Natural killer cell (primary cell): ENCODE measurements at regions not wholly inside any gene's neighbourhood (a gene's known extent, or its start where the extent isn't known, plus 50 kb on each side); places are given as distances from the start of the nearest gene placed in this dataset.

Experiments used
- ATAC-seq, 3 donors: fragments of 150-1000 bp in 2 of 3; fragments of 200-7000 bp in 1 of 3; cut with Tn5 transposase; 1 replicate in 1 of 3; 2 replicates in 2 of 3; pipeline ENCODE4 v1.10.0; 2021; ENCODE audit warnings: mild to moderate bottlenecking in 2 of 3, moderate library complexity in 2 of 3
- DNase-seq, 2 donors: peaks; one replicate each; pipeline versions ENCODE4 v3.0.0 to v3.0.0-alpha.2; 2013 to 2021; ENCODE audit warnings: mixed read lengths in 1 of 2
- H3K27ac ChIP-seq: one replicate; pipeline ENCODE4 v1.5.1; 2013; ENCODE audit warnings: mild to moderate bottlenecking, low read length
- H3K27me3 ChIP-seq: one replicate; pipeline ENCODE4 v1.6.1; 2013; ENCODE audit warnings: low read length; ENCODE audit not compliant: control insufficient read depth, insufficient read depth
- H3K36me3 ChIP-seq: one replicate; pipeline ENCODE4 v1.6.1; 2013; ENCODE audit warnings: low read length; ENCODE audit not compliant: control insufficient read depth, insufficient read depth
- H3K4me1 ChIP-seq: one replicate; pipeline ENCODE4 v1.6.1; 2013; ENCODE audit warnings: low read length; ENCODE audit not compliant: control insufficient read depth, insufficient read depth
- H3K4me3 ChIP-seq: one replicate; pipeline ENCODE4 v1.5.1; 2013; ENCODE audit warnings: low read length
- H3K9me3 ChIP-seq: one replicate; pipeline ENCODE4 v1.6.1; 2013; ENCODE audit warnings: low read length; ENCODE audit not compliant: control insufficient read depth, insufficient read depth
- H3K27ac Mint-ChIP-seq, 2 donors: one replicate each; pipeline ENCODE4 v1.8.0; 2022; ENCODE audit warnings: mild to moderate bottlenecking in 2 of 2, mixed read lengths in 2 of 2, moderate library complexity in 1 of 2
- H3K27me3 Mint-ChIP-seq, 2 donors: one replicate each; pipeline ENCODE4 v1.8.0; 2022; ENCODE audit warnings: low read depth in 2 of 2, mixed read lengths in 2 of 2
- H3K36me3 Mint-ChIP-seq: one replicate; pipeline ENCODE4 v1.8.0; 2022; ENCODE audit warnings: mixed read lengths
- H3K4me1 Mint-ChIP-seq, 2 donors: one replicate each; pipeline ENCODE4 v1.8.0; 2022; ENCODE audit warnings: mixed read lengths in 2 of 2
- H3K4me3 Mint-ChIP-seq: one replicate; pipeline ENCODE4 v1.8.0; 2022; ENCODE audit warnings: mild to moderate bottlenecking, moderate library complexity, mixed read lengths
- H3K9me3 Mint-ChIP-seq, 2 donors: one replicate each; pipeline ENCODE4 v1.8.0; 2022; ENCODE audit warnings: mixed read lengths in 2 of 2
- WGBS: methylation state at CpG from one replicate; pipeline ENCODE4 v1.1.7; 2013; ENCODE audit warnings: missing lambda C conversion rate; ENCODE audit not compliant: insufficient coverage; 5-methylcytosine and 5-hydroxymethylcytosine counted together
- intact Hi-C: fragments of 100-400 bp; cut with micrococcal nuclease; formaldehyde crosslinking; loops from one replicate; pipeline ENCODE4 v1.14.2; 2022
- TF ChIP-seq, protein P1 (sequence below): fragments of 200-600 bp; IDR thresholded peaks from one replicate; pipeline ENCODE4 v1.8.0; 2022; ENCODE audit warnings: antibody characterized with exemption

DNA sequence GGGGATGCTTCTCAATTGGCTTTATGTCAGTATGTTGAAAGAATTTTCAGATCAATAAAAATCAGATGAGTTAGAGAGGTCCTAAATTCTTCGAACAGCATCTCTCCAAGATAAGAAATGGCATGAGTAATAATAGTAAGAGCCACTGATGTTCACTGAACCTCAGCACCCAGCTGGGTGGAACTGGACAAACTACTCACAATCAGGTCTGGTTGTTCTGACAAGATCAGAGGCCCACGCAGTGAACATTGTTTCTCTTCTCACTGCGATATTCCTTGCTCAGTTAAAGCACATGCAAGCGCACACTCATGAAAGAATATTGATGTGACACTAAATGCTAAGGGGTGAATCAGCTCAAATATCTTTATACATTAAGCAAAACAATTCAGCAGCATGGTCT is 351.0 kb upstream of the AMELY start:
- Mint-ChIP-seq H3K27me3 (no peaks in the 10 kb centered on the region), H3K4me1 (no peaks in the 10 kb centered on the region), H3K4me3 (no peak overlapping the region), H3K36me3 (no peaks in the 10 kb centered on the region), H3K27ac (no peak overlapping the region), H3K9me3 (peaks cover 0 to 5% of the 10 kb centered on the region in 2 donors)
- Histone ChIP-seq H3K36me3 (no peaks in the 10 kb centered on the region), H3K27me3 (no peaks in the 10 kb centered on the region), H3K4me1 (no peaks in the 10 kb centered on the region), H3K9me3 (peaks cover 3% of the 10 kb centered on the region), H3K27ac (no peak overlapping the region), H3K4me3 (no peak overlapping the region)
- intact Hi-C loops, result no loop called here
- DNase-seq, result no peak
- TF ChIP-seq, protein P1, sequence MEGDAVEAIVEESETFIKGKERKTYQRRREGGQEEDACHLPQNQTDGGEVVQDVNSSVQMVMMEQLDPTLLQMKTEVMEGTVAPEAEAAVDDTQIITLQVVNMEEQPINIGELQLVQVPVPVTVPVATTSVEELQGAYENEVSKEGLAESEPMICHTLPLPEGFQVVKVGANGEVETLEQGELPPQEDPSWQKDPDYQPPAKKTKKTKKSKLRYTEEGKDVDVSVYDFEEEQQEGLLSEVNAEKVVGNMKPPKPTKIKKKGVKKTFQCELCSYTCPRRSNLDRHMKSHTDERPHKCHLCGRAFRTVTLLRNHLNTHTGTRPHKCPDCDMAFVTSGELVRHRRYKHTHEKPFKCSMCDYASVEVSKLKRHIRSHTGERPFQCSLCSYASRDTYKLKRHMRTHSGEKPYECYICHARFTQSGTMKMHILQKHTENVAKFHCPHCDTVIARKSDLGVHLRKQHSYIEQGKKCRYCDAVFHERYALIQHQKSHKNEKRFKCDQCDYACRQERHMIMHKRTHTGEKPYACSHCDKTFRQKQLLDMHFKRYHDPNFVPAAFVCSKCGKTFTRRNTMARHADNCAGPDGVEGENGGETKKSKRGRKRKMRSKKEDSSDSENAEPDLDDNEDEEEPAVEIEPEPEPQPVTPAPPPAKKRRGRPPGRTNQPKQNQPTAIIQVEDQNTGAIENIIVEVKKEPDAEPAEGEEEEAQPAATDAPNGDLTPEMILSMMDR, result no peak
- ATAC-seq, result no peak
- WGBS, result 94% methylated on average over 2 of the region's 4 CpGs

DNA sequence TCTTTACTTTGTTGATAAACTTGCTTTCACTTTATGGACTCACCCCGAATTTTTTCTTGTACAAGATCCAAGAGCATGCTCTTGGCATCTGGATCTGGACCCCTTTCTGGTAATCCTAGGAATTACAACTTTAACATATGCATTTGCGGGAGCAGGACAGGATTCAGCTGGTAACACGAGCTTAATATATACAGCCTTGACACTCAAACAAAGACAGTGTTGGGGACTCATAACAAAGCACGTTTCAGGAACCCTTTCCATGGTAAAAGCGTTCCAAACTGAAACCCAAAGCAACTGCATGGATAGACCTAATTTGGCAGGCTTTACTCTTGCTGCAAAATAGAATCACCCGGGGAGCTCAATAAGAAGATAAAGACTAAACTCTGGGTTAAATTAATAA is 349.7 kb upstream of the AMELY start:
- no peaks in the 10 kb centered on the region for H3K36me3 Mint-ChIP-seq
- Histone ChIP-seq H3K9me3 (peaks cover 6% of the 10 kb centered on the region), H3K27me3 (no peaks in the 10 kb centered on the region), H3K36me3 (no peaks in the 10 kb centered on the region), H3K4me1 (no peaks in the 10 kb centered on the region), H3K4me3 (no peak overlapping the region), H3K27ac (no peak overlapping the region)
- intact Hi-C loops, result no loop called here
- no peak overlapping the region for H3K27ac Mint-ChIP-seq
- peaks cover 0 to 6% of the 10 kb centered on the region in 2 donors for H3K9me3 Mint-ChIP-seq
- TF ChIP-seq, protein P1, result no peak
- no peak overlapping the region for H3K4me3 Mint-ChIP-seq
- H3K27me3 Mint-ChIP-seq, result no peaks in the 10 kb centered on the region
- no peak for DNase-seq
- H3K4me1 Mint-ChIP-seq, result peaks cover 0 to 4% of the 10 kb centered on the region in 2 donors
- ATAC-seq, result no peak
- WGBS, result 99% methylated on average over 6 of the region's 6 CpGs

DNA sequence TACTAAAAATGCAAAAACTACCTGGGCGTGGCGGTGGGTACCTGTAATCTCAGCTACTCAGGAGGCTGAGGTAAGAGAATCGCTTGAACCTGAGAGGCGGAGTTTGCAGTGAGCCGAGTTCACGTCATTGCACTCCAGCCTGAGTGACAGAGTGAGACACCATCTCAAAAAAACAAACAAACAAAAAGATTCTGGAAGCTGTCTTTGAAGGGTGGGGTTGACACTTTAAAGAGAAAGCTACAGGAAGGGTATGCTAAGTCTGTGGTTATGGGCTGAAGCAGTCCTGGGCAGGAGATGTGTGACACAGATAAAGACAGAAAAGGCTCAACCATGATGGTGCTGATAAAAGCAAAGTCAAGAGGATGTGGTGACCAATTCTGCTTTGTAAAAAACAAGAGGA is 328.5 kb upstream of the AMELY start:
- Mint-ChIP-seq H3K9me3 (no peaks in the 10 kb centered on the region), H3K27me3 (no peaks in the 10 kb centered on the region), H3K27ac (peak overlapping the region in 1 of 2 donors; percentile 91), H3K4me3 (no peak overlapping the region), H3K36me3 (no peaks in the 10 kb centered on the region), H3K4me1 (peaks cover 0 to 52% of the 10 kb centered on the region in 2 donors)
- 32% methylated on average over 4 of the region's 6 CpGs for WGBS
- ATAC-seq (peak in 2 of 3 donors; percentile 90 to 97), DNase-seq (peak; percentile 17 to 84)
- Histone ChIP-seq H3K36me3 (no peaks in the 10 kb centered on the region), H3K27me3 (no peaks in the 10 kb centered on the region), H3K4me3 (no peak overlapping the region), H3K27ac (peak overlapping the region; percentile 94), H3K9me3 (no peaks in the 10 kb centered on the region), H3K4me1 (peaks cover 47% of the 10 kb centered on the region)
- TF ChIP-seq, protein P1, result no peak
- intact Hi-C loops, result loop anchor here (2.0 kb wide), 1 partner anchor 33 kb away; no protein-coding TSS in a partner anchor

DNA sequence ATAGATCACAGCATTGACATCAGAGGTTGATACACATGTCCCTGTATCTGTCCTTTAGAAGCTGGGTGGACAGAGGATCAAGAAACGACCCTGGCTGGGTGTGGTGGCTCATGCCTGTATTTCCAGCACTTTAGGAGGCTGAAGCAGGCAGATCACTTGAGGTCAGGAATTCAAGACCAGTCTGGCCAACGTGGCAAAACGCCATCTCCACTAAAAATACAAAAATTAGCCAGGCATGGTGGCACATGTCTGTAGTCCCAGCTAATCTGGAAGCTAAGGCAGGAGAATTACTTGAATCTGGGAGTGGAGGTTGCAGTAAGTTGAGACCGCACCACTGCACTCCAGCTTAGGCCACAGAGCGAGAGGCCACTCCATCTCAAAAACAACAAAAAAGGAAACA is 300.4 kb upstream of the AMELY start:
- Mint-ChIP-seq H3K27ac (no peak overlapping the region), H3K4me1 (peaks cover 0 to 9% of the 10 kb centered on the region in 2 donors), H3K27me3 (no peaks in the 10 kb centered on the region), H3K4me3 (no peak overlapping the region), H3K36me3 (no peaks in the 10 kb centered on the region), H3K9me3 (no peaks in the 10 kb centered on the region)
- TF ChIP-seq, protein P1, result no peak
- DNase-seq (no peak), ATAC-seq (no peak)
- intact Hi-C loops, result no loop called here
- Histone ChIP-seq H3K4me1 (no peaks in the 10 kb centered on the region), H3K27ac (no peak overlapping the region), H3K27me3 (no peaks in the 10 kb centered on the region), H3K4me3 (no peak overlapping the region), H3K36me3 (no peaks in the 10 kb centered on the region), H3K9me3 (no peaks in the 10 kb centered on the region)
- WGBS, result 72% methylated on average over 3 of the region's 5 CpGs
